HG03159 (cell line): ENCODE measurements at regions not wholly inside any gene's neighbourhood (a gene's known extent, or its start where the extent isn't known, plus 50 kb on each side); places are given as distances from the start of the nearest gene placed in this dataset.

Source experiments
- ATAC-seq: cut with Tn5 transposase; IDR thresholded peaks from one replicate; pipeline ENCODE4 v1.9.1; 2021; ENCODE audit warnings: mild to moderate bottlenecking, moderate library complexity; ENCODE audit not compliant: unreplicated experiment

GRCh38 chr16:50425044-50425443 lies 56.3 kb upstream of the BRD7 start:
- no peak for ATAC-seq

- no peak for ATAC-seq
Measured at GRCh38 chr16:50422926-50423325, 54.1 kb upstream of the BRD7 start.

GRCh38 chr16:50419116-50419515 lies 50.3 kb upstream of the BRD7 start:
- ATAC-seq: no peak
